Smooth muscle cell (in vitro differentiated cells): ENCODE measurements at regions not wholly inside any gene's neighbourhood (a gene's known extent, or its start where the extent isn't known, plus 50 kb on each side); places are given as distances from the start of the nearest gene placed in this dataset.

Source experiments
- DNase-seq: peaks from one replicate; lab custom pipeline; 2025; ENCODE audit not compliant: unreplicated experiment; lab: John Stamatoyannopoulos, UW
- H2AFZ ChIP-seq: fragments of 200-600 bp; sonication (generic); 2 replicates; pipeline ENCODE4 v1.6.0; 2016; ENCODE audit warnings: antibody characterized with exemption, low read depth, mild to moderate bottlenecking
- H3F3A ChIP-seq: fragments of 200-600 bp; sonication (generic); 2 replicates; pipeline ENCODE4 v1.6.0; 2017; ENCODE audit warnings: antibody characterized with exemption, low read depth
- H3K27ac ChIP-seq: fragments of 200-600 bp; sonication (generic); 2 replicates; pipeline ENCODE4 v1.5.1; 2016; ENCODE audit warnings: low read depth, mild to moderate bottlenecking
- H3K27me3 ChIP-seq: fragments of 200-600 bp; sonication (generic); 2 replicates; pipeline ENCODE4 v1.6.1; 2016; ENCODE audit warnings: low read depth, mild to moderate bottlenecking
- H3K36me3 ChIP-seq: fragments of 200-600 bp; sonication (generic); 2 replicates; pipeline ENCODE4 v1.5.1; 2016; ENCODE audit warnings: low read depth
- H3K4me1 ChIP-seq: fragments of 200-600 bp; sonication (generic); 2 replicates; pipeline ENCODE4 v1.5.1; 2016; ENCODE audit warnings: low read depth
- H3K4me2 ChIP-seq: fragments of 200-600 bp; sonication (generic); 2 replicates; pipeline ENCODE4 v1.6.0; 2016; ENCODE audit warnings: mild to moderate bottlenecking
- H3K4me3 ChIP-seq: fragments of 200-600 bp; sonication (generic); 2 replicates; pipeline ENCODE4 v1.5.1; 2016; ENCODE audit warnings: mild to moderate bottlenecking
- H3K79me2 ChIP-seq: fragments of 200-600 bp; sonication (generic); 2 replicates; pipeline ENCODE4 v1.6.0; 2016; ENCODE audit warnings: low read depth, mild to moderate bottlenecking
- H3K9ac ChIP-seq: fragments of 200-600 bp; sonication (generic); 2 replicates; pipeline ENCODE4 v1.6.0; 2016; ENCODE audit warnings: low read depth
- H3K9me3 ChIP-seq: fragments of 200-600 bp; sonication (generic); replicated peaks from 2 replicates; pipeline ENCODE4 v1.5.1; 2016; ENCODE audit warnings: low read depth
- H4K20me1 ChIP-seq: fragments of 200-600 bp; sonication (generic); 2 replicates; pipeline ENCODE4 v1.6.0; 2016; ENCODE audit warnings: low read depth
- WGBS: methylation state at CpG from one replicate; pipeline ENCODE4 v1.1.7; 2016; ENCODE audit warnings: low lambda C conversion rate; 5-methylcytosine and 5-hydroxymethylcytosine counted together
- TF ChIP-seq, protein P1 (sequence below): fragments of 200-600 bp; sonication (generic); IDR thresholded peaks from 2 replicates; pipeline ENCODE4 v1.5.1; 2017; ENCODE audit warnings: borderline replicate concordance, mild to moderate bottlenecking, antibody characterized with exemption; ENCODE audit not compliant: insufficient read depth, poor library complexity, severe bottlenecking

DNA sequence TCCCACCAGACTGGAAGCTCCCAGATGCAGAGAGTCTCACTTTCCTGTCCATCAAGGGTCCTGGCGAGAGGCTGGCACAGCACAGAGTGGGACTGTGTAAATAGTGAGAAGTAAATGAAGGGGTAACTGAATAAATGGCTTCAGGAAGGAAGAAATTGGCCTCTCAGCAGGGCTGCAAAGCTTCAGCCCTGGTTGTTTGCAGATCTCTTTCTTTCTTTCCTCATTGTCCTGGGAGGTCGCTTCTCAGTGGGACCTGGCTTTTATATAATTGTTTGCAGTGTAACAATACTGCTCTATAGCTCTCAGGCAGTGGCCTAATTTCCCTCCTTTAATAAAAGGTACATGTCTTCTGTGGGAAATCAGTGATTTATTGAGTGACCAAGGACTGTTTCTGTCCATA, 74.9 kb upstream of the GPR45 start:
- no peaks in the 10 kb centered on the region for H3K79me2 ChIP-seq
- H3K27ac ChIP-seq, result no peak overlapping the region
- no peak overlapping the region for H3K9ac ChIP-seq
- H3K4me3 ChIP-seq, result no peak overlapping the region
- H4K20me1 ChIP-seq, result no peaks in the 10 kb centered on the region
- DNase-seq, result no peak
- 67% methylated on average over 2 of the region's 2 CpGs for WGBS
- no peak overlapping the region for H3K4me2 ChIP-seq
- H3K4me1 ChIP-seq, result peaks cover 10% of the 10 kb centered on the region
- no peaks in the 10 kb centered on the region for H3K36me3 ChIP-seq
- H3K27me3 ChIP-seq, result no peaks in the 10 kb centered on the region
- TF ChIP-seq, protein P1, sequence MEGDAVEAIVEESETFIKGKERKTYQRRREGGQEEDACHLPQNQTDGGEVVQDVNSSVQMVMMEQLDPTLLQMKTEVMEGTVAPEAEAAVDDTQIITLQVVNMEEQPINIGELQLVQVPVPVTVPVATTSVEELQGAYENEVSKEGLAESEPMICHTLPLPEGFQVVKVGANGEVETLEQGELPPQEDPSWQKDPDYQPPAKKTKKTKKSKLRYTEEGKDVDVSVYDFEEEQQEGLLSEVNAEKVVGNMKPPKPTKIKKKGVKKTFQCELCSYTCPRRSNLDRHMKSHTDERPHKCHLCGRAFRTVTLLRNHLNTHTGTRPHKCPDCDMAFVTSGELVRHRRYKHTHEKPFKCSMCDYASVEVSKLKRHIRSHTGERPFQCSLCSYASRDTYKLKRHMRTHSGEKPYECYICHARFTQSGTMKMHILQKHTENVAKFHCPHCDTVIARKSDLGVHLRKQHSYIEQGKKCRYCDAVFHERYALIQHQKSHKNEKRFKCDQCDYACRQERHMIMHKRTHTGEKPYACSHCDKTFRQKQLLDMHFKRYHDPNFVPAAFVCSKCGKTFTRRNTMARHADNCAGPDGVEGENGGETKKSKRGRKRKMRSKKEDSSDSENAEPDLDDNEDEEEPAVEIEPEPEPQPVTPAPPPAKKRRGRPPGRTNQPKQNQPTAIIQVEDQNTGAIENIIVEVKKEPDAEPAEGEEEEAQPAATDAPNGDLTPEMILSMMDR, result no peak
- H2AFZ ChIP-seq, result no peak overlapping the region
- H3K9me3 ChIP-seq, result no peaks in the 10 kb centered on the region
- H3F3A ChIP-seq, result no peaks in the 10 kb centered on the region

DNA sequence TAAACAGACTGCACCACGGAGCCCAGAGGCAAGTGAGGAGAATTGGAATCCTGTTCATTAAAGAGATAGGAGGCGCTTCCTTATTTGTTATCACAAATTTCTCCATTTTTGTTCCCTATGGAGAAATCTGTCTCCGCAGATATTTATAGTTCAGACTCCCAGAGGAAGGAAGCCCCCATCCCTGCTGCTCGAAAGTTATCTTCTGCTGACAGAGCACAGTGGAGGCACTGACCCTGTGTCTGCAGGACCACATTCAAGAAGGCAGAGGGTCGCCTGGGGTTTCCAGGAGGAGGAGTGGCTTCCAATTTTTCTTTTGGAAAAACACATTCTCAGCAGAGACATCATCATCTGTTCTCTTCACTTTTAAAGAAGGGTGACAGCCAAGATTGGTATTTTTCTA, 73.0 kb upstream of the GPR45 start:
- Histone ChIP-seq H3K9me3 (no peaks in the 10 kb centered on the region), H3K27me3 (peaks cover 2% of the 10 kb centered on the region), H3K9ac (no peak overlapping the region), H4K20me1 (no peaks in the 10 kb centered on the region), H2AFZ (no peak overlapping the region), H3K4me3 (no peak overlapping the region), H3K4me2 (no peak overlapping the region), H3K36me3 (no peaks in the 10 kb centered on the region), H3K79me2 (no peaks in the 10 kb centered on the region), H3K4me1 (peaks cover 10% of the 10 kb centered on the region), H3K27ac (no peak overlapping the region), H3F3A (no peaks in the 10 kb centered on the region)
- TF ChIP-seq, protein P1, result no peak
- no peak for DNase-seq
- WGBS, result 79% methylated on average over 5 of the region's 5 CpGs

DNA sequence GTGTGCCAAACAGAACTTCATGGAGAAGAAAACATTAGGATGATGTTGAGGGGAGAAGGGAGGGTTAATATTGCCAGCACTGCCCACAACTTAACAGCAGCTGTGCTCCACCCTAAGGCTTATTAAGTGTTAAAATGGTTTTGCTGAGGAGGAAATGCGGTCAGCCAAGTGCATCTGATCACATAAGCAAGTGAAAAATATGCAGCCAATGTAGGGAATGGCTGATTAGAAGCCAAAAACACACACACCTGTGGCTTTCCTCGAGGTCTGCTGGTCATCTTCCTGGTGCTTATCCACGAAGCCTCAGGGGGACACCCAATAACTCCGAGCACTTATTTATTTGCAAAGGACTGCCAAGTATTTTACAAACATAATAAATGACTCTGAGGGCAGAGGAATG, 66.3 kb upstream of the GPR45 start:
- TF ChIP-seq, protein P1, result no peak
- H3K27ac ChIP-seq, result no peak overlapping the region
- DNase-seq, result no peak
- no peaks in the 10 kb centered on the region for H3K4me1 ChIP-seq
- no peak overlapping the region for H2AFZ ChIP-seq
- H3K9me3 ChIP-seq, result no peaks in the 10 kb centered on the region
- H3K27me3 ChIP-seq, result peaks cover 18% of the 10 kb centered on the region
- no peaks in the 10 kb centered on the region for H3K36me3 ChIP-seq
- no peaks in the 10 kb centered on the region for H4K20me1 ChIP-seq
- H3K4me3 ChIP-seq, result no peak overlapping the region
- no peak overlapping the region for H3K4me2 ChIP-seq
- no peaks in the 10 kb centered on the region for H3F3A ChIP-seq
- H3K79me2 ChIP-seq, result no peaks in the 10 kb centered on the region
- 58% methylated on average over 4 of the region's 4 CpGs for WGBS
- H3K9ac ChIP-seq, result no peak overlapping the region

DNA sequence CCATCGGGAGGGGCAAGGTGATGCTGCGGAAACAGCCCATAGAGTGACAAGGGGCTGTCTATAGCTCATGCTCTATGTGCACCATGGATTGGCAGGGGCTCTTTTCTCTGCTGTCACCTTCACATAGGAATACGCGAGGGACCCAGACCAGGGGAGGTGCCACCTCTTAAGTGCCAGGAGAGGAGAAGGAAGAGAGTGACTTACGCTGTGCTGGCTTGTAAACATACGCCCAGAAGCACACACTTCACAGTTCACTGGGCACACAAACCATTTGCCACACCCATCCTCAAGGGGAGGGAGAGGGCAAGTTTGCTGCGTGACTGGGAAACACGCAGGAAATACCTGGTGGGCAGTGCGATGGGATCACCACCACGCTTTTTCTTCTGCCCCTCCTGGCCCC, 65.1 kb upstream of the GPR45 start:
- Histone ChIP-seq H3K9ac (no peak overlapping the region), H3K9me3 (no peaks in the 10 kb centered on the region), H3K27ac (no peak overlapping the region), H3F3A (no peaks in the 10 kb centered on the region), H3K4me3 (no peak overlapping the region), H3K4me2 (no peak overlapping the region), H2AFZ (no peak overlapping the region), H3K27me3 (peaks cover 18% of the 10 kb centered on the region), H3K79me2 (no peaks in the 10 kb centered on the region), H4K20me1 (no peaks in the 10 kb centered on the region), H3K36me3 (no peaks in the 10 kb centered on the region), H3K4me1 (no peaks in the 10 kb centered on the region)
- TF ChIP-seq, protein P1, result no peak
- DNase-seq, result no peak
- WGBS, result 80% methylated on average over 10 of the region's 10 CpGs
